Motor neuron (in vitro differentiated cells): ENCODE measurements at regions not wholly inside any gene's neighbourhood (a gene's known extent, or its start where the extent isn't known, plus 50 kb on each side); places are given as distances from the start of the nearest gene placed in this dataset.

Experiments
- ATAC-seq, 8 experiments: fragments of 200-7000 bp; cut with Tn5 transposase; replicated peaks in 6 of 8; 2 replicates each; pipeline ENCODE4 v1.8.0; 2021; ENCODE audit warnings: mild to moderate bottlenecking in 8 of 8, moderate library complexity in 8 of 8
- H3K27ac ChIP-seq, 2 donors: fragments of 250-450 bp; sonication (Bioruptor Pico); 2 replicates each; pipeline ENCODE4 v1.9.0; 2021; ENCODE audit warnings: antibody characterized with exemption in 2 of 2, mild to moderate bottlenecking in 2 of 2, moderate library complexity in 1 of 2
- H3K4me1 ChIP-seq, 2 donors: fragments of 250-450 bp; sonication (Bioruptor Pico); replicated peaks in 1 of 2; 2 replicates each; pipeline ENCODE4 v1.6.1; 2021; ENCODE audit warnings: antibody characterized with exemption in 2 of 2, mild to moderate bottlenecking in 2 of 2, moderate library complexity in 1 of 2
- H3K4me3 ChIP-seq, 5 donors: fragments of 250-450 bp; sonication (Bioruptor Pico); 2 replicates each; pipeline ENCODE4 v1.9.0; 2021; ENCODE audit warnings: antibody characterized with exemption in 5 of 5, mild to moderate bottlenecking in 5 of 5, moderate library complexity in 4 of 5
- WGBS, 10 experiments: fragments of 450-650 bp; shearing (Covaris generic); methylation state at CpG; one replicate each; pipeline ENCODE4 v1.0.0; 2022; 5-methylcytosine and 5-hydroxymethylcytosine counted together
- in situ Hi-C, 9 experiments: fragments of 400-800 bp; cut with MboI; loops; one replicate each; pipeline ENCODE4 v1.15.0; 2021; ENCODE audit warnings: low sequenced_read_pairs in 9 of 9, low pct_unique_long_range_greater_than_20kb in 2 of 9; ENCODE audit not compliant: unreplicated experiment in 9 of 9

GRCh38 chr7:92988051-92988450, 129.7 kb downstream of the SAMD9 start:
- no peak overlapping the region for H3K27ac ChIP-seq
- in situ Hi-C loops = no loop called here
- peak in 3 of 8 experiments; percentile 41 to 73 (median 70) for ATAC-seq
- peaks cover 0 to 2% of the 10 kb centered on the region in 2 donors for H3K4me1 ChIP-seq
- H3K4me3 ChIP-seq = no peak overlapping the region

DNA sequence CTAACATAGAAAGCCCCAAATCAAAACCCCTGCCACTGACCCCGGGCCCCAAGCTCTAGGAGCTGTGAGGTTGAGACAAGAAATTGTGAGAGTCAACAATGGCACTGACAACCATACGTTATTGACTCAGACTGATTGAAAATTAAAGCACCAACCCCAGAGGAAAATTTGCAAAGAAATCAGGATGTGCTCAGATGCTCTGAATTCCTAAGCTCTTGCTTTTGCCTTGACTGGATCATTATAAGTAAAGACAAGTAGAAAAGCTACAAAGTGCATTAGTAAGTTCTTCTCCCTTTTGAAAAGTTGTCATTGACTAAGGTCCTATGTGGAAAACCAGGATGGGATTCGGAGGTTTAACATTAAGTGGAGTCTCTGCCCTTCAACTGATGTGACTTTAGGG, 130.2 kb downstream of the SAMD9 start:
- H3K27ac ChIP-seq = no peak overlapping the region
- no peak for ATAC-seq
- no peak overlapping the region for H3K4me3 ChIP-seq
- H3K4me1 ChIP-seq = peaks cover 0 to 2% of the 10 kb centered on the region in 2 donors
- WGBS, 10 experiments = 17 to 100% (median 56%) methylated on average over 1 to 3 of the region's 3 CpGs; no CpG with 5 or more reads in 3 of the 10 experiments
- in situ Hi-C loops = no loop called here

DNA sequence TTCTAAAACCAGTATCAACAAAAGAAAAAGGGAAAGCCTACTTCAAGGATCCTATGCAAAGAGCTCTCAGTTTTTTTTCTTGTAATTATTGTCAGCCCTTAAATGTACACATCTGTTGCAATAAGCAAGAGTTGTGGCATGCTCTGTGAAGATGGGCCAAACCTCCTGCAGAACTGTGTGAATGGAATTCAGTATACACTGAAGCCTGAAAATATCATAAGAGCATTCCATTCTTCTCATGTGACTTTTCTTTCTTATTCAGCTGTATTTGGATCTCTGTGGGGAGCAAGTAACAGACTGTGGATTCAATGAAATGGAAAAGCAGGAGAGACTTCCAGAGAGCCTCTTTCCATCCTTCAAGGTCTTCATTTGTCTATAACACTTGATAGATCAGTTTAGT, 130.7 kb downstream of the SAMD9 start:
- Histone ChIP-seq H3K4me1 (peaks cover 0 to 2% of the 10 kb centered on the region in 2 donors), H3K4me3 (no peak overlapping the region), H3K27ac (no peak overlapping the region)
- in situ Hi-C loops = no loop called here
- peak in 2 of 8 experiments; percentile 20 to 75 for ATAC-seq

DNA sequence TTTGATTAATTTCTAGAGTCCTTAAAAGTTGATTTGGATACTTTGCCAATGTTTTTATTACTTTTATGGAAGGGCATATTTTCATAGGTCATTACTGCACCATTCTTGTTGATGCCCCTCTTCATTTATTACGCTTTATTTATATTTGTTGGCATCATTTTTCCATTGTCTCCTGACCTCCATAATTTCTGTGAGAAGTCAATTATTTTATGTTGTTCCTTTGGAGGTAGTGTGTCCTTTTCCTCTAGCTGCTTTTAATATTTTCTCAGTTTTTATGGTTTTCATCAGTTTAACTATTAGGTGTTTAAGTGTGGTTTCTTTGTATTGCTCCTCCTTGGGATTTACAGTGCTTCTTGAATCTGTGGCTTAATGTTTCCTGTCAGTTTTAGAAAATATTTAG, 134.9 kb downstream of the SAMD9 start:
- Histone ChIP-seq H3K4me3 (no peak overlapping the region), H3K27ac (no peak overlapping the region), H3K4me1 (peaks cover 0 to 2% of the 10 kb centered on the region in 2 donors)
- in situ Hi-C loops = no loop called here
- 67 to 100% (median 85%) methylated on average over 1 of the region's 1 CpG; no CpG with 5 or more reads in 2 of the 10 experiments for WGBS, 10 experiments
- no peak for ATAC-seq

GRCh38 chr7:92976931-92977330, 140.6 kb upstream of the CDK6 start:
- H3K4me3 ChIP-seq = no peak overlapping the region
- WGBS, 10 experiments = 0 to 86% (median 57%) methylated on average over 1 of the region's 1 CpG; no CpG with 5 or more reads in 2 of the 10 experiments
- ATAC-seq = no peak
- H3K4me1 ChIP-seq = no peaks in the 10 kb centered on the region
- in situ Hi-C loops = no loop called here
- no peak overlapping the region for H3K27ac ChIP-seq

DNA sequence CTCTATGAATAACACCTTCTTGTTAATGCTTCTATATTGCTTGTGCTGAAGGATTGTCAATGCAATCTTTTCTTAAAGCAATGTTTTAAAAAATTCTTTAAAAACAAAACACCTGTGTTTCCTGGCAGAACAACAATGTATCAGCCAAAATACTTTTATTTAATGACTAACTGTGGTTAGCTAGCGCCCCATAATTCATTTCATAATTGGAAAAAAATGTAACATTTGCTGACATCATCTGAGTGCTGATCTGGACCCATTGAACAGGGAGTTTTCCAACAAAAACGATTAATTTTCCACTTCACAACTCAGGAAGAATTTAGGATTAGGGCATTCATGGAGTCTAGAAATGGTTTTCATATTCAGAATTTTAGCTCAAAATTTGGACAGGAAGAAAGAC, 137.6 kb upstream of the CDK6 start:
- H3K27ac ChIP-seq = no peak overlapping the region
- in situ Hi-C loops = no loop called here
- 0 to 75% (median 47%) methylated on average over 1 to 2 of the region's 2 CpGs for WGBS, 10 experiments
- no peak for ATAC-seq
- no peak overlapping the region for H3K4me3 ChIP-seq
- H3K4me1 ChIP-seq = no peaks in the 10 kb centered on the region

DNA sequence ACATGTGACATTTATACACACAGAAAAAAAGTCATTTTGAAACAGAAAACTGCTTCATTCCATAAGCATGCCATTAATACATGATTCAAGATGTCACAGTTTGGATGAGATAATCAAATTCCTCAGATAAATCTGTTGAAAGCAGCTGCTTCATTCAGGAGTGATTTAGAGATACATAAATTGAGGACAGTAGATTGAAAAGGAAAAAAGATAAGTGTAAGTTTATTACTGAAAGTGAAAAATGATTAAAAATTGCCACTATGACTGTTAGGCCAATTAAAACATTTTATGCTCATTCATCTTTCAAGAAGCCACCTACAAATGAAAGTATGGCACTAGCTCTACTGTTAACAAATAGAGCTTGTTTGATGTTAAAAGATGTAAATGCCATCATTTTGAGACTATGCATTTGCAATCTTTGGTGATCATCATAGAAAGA, 136.9 kb upstream of the CDK6 start:
- H3K4me3 ChIP-seq = no peak overlapping the region
- ATAC-seq = no peak
- no peak overlapping the region for H3K27ac ChIP-seq
- H3K4me1 ChIP-seq = no peaks in the 10 kb centered on the region
- in situ Hi-C loops = no loop called here

DNA sequence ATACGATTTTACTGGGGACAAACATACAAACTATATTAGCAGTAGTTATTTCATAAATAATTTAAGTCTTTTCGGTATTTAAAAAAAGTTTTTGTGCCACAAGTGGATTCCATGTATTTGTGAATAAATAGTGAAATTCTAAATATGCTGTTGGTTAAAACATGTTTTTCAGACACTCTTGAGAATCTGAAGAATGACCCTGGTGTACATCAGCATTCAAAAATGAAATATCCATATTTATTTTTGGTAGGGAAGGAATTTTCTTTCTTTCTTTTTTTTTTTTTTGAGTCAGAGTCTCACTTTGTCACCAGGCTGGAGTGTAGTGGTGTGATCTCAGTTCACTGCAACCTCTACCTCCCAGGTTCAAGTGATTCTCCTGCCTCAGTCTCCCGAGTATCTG, 136.1 kb upstream of the CDK6 start:
- no peak for ATAC-seq

GRCh38 chr7:92969061-92969460, 132.7 kb upstream of the CDK6 start:
- Histone ChIP-seq H3K4me1 (no peaks in the 10 kb centered on the region), H3K4me3 (no peak overlapping the region), H3K27ac (no peak overlapping the region)
- in situ Hi-C loops = no loop called here
- 31 to 80% (median 61%) methylated on average over 1 to 3 of the region's 3 CpGs; no CpG with 5 or more reads in 2 of the 10 experiments for WGBS, 10 experiments
- no peak for ATAC-seq

More for the DNA sequence above, 136.1 kb upstream of the CDK6 start:
- H3K27ac ChIP-seq = no peak overlapping the region
- H3K4me3 ChIP-seq = no peak overlapping the region
- in situ Hi-C loops = no loop called here
- H3K4me1 ChIP-seq = no peaks in the 10 kb centered on the region
- WGBS, 10 experiments = 11 to 95% (median 58%) methylated on average over 1 to 3 of the region's 3 CpGs; no CpG with 5 or more reads in 2 of the 10 experiments

- 20 to 100% (median 80%) methylated on average over 1 of the region's 1 CpG; no CpG with 5 or more reads in 3 of the 10 experiments for WGBS, 10 experiments
- Histone ChIP-seq H3K27ac (no peak overlapping the region), H3K4me3 (no peak overlapping the region), H3K4me1 (no peaks in the 10 kb centered on the region)
- no peak for ATAC-seq
- in situ Hi-C loops = no loop called here
These were observed 132.1 kb upstream of the CDK6 start for GRCh38 chr7:92968502-92968901.

DNA sequence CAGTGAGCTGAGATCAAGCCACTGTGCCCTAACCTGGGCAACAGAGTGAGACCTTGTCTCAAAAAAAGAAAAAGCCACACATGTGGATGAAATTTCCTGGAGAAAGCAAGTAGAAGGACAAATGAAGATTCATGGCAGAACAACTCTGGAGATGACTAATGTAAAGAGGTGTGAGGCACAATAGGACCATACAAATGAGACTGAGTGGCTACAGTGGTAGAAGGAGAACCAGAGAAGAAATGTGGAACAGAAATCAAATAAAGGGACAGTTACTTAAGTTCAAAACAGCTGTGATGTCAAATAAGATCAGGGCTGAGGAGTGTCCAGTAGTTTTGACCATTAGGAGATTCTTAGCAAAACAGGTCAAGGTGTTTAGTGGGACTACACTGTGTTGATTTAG, 130.9 kb upstream of the CDK6 start:
- in situ Hi-C loops = no loop called here
- Histone ChIP-seq H3K27ac (no peak overlapping the region), H3K4me3 (no peak overlapping the region), H3K4me1 (no peaks in the 10 kb centered on the region)
- no peak for ATAC-seq

GRCh38 chr7:92964141-92964540, 127.8 kb upstream of the CDK6 start:
- Histone ChIP-seq H3K27ac (no peak overlapping the region), H3K4me1 (no peaks in the 10 kb centered on the region), H3K4me3 (no peak overlapping the region)
- no peak for ATAC-seq
- 20 to 84% (median 63%) methylated on average over 1 to 4 of the region's 4 CpGs; no CpG with 5 or more reads in 1 of the 10 experiments for WGBS, 10 experiments
- in situ Hi-C loops = no loop called here

DNA sequence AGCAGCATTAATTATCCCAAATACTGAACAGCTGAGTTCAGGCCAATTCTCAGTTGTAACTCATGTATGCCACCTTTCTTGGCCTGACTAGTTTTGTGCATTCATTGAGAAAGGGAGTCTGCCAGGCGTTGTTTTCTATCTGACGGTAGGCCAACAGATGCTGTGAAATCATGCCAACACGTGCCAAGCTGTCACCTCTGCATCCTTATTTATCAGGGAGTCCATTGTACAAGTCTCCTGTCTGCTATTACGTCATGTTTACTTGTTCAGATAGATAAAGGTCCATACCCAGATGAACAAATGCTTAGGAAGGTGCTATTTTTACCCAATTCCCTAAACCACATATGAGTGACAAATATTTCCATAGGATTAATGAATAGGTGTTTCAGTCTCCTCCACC, 127.2 kb upstream of the CDK6 start:
- Histone ChIP-seq H3K4me3 (no peak overlapping the region), H3K27ac (no peak overlapping the region), H3K4me1 (no peaks in the 10 kb centered on the region)
- in situ Hi-C loops = no loop called here
- WGBS, 10 experiments = 28 to 100% (median 70%) methylated on average over 1 to 4 of the region's 4 CpGs; no CpG with 5 or more reads in 1 of the 10 experiments
- peak in 1 of 8 experiments; percentile 43 for ATAC-seq

- in situ Hi-C loops = no loop called here
- Histone ChIP-seq H3K4me1 (no peaks in the 10 kb centered on the region), H3K4me3 (no peak overlapping the region), H3K27ac (no peak overlapping the region)
- 0 to 90% (median 51%) methylated on average over 1 to 2 of the region's 2 CpGs; no CpG with 5 or more reads in 2 of the 10 experiments for WGBS, 10 experiments
- no peak for ATAC-seq
These were observed 125.6 kb upstream of the CDK6 start for GRCh38 chr7:92961961-92962360.
